Tibial nerve (tissue), 4 donors: ENCODE measurements at regions not wholly inside any gene's neighbourhood (a gene's known extent, or its start where the extent isn't known, plus 50 kb on each side); places are given as distances from the start of the nearest gene placed in this dataset.

Experiments used
- DNase-seq, 2 donors: peaks; one replicate each; pipeline ENCODE4 v3.0.0-alpha.2; 2019; ENCODE audit warnings: low spot score in 2 of 2
- H3K27ac ChIP-seq, 4 donors: fragments of 200-600 bp; sonication (generic) in 3 of 4; one replicate each; pipeline ENCODE4 v1.5.1; 2017 to 2019; ENCODE audit warnings: mild to moderate bottlenecking in 1 of 4
- H3K27me3 ChIP-seq, 2 donors: fragments of 200-600 bp; sonication (generic) in 1 of 2; one replicate each; pipeline versions ENCODE4 v1.5.1 to v1.6.0; 2017 to 2019
- H3K36me3 ChIP-seq, 3 donors: fragments of 200-600 bp; sonication (generic); one replicate each; pipeline ENCODE4 v1.5.1; 2018 to 2019
- H3K4me1 ChIP-seq, 4 donors: fragments of 200-600 bp; sonication (generic) in 3 of 4; one replicate each; pipeline ENCODE4 v1.5.1; 2017 to 2019
- H3K4me3 ChIP-seq, 4 donors: fragments of 200-600 bp; sonication (generic) in 3 of 4; one replicate each; pipeline ENCODE4 v1.5.1; 2017 to 2019; ENCODE audit warnings: mild to moderate bottlenecking in 1 of 4, moderate library complexity in 1 of 4
- H3K9me3 ChIP-seq, 4 donors: fragments of 200-600 bp; sonication (generic) in 3 of 4; one replicate each; pipeline ENCODE4 v1.5.1; 2017 to 2019
- EP300 ChIP-seq, 2 donors: sonication (generic); formaldehyde crosslinking; IDR thresholded peaks; one replicate each; pipeline ENCODE4 v1.6.1; 2017; ENCODE audit warnings: antibody characterized with exemption in 2 of 2, mild to moderate bottlenecking in 1 of 2
- POLR2A ChIP-seq, 2 donors: fragments of 450-650 bp; IDR thresholded peaks; one replicate each; pipeline ENCODE4 v1.6.1; 2017; ENCODE audit warnings: antibody characterized with exemption in 2 of 2, mild to moderate bottlenecking in 2 of 2, moderate library complexity in 2 of 2
- WGBS, 2 donors: methylation state at CpG; one replicate each; pipeline ENCODE4 v1.1.5; 2018; 5-methylcytosine and 5-hydroxymethylcytosine counted together
- TF ChIP-seq, protein P1 (sequence below), 5 experiments: fragments of 200-600 bp in 3 of 5; fragments of 450-650 bp in 2 of 5; sonication (generic) in 3 of 5; IDR thresholded peaks; one replicate each; pipeline ENCODE4 v1.5.1; 2016 to 2019; ENCODE audit warnings: antibody characterized with exemption in 5 of 5, mild to moderate bottlenecking in 3 of 5, moderate library complexity in 2 of 5

DNA sequence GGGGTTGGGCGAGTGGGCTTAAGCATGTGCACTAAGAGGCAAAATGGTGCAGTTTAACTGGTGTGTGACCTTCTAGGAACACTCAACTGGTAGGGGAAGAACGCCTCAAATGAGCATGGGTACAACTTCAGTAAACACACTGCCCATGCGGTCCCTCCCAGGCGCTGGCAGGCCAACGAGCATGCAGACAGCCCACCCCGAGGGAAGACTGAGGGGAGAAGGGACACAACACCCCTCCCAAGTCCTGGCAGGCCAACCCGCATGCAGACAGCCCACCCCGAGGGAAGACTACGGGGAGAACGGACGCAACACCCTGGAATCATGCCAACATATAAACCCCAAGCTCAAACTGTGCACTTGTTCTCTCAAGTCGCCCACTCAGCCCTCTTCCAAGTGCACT is 456.0 kb downstream of the FBXO15 start:
- no peak overlapping the region for H3K4me3 ChIP-seq
- no peaks in the 10 kb centered on the region for H3K36me3 ChIP-seq
- TF ChIP-seq POLR2A (IDR thresholded peaks at IDR 0.05) (no peak), EP300 (IDR thresholded peaks at IDR 0.05) (no peak)
- TF ChIP-seq, protein P1, sequence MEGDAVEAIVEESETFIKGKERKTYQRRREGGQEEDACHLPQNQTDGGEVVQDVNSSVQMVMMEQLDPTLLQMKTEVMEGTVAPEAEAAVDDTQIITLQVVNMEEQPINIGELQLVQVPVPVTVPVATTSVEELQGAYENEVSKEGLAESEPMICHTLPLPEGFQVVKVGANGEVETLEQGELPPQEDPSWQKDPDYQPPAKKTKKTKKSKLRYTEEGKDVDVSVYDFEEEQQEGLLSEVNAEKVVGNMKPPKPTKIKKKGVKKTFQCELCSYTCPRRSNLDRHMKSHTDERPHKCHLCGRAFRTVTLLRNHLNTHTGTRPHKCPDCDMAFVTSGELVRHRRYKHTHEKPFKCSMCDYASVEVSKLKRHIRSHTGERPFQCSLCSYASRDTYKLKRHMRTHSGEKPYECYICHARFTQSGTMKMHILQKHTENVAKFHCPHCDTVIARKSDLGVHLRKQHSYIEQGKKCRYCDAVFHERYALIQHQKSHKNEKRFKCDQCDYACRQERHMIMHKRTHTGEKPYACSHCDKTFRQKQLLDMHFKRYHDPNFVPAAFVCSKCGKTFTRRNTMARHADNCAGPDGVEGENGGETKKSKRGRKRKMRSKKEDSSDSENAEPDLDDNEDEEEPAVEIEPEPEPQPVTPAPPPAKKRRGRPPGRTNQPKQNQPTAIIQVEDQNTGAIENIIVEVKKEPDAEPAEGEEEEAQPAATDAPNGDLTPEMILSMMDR (IDR thresholded peaks at IDR 0.05) = no peak
- no peaks in the 10 kb centered on the region for H3K4me1 ChIP-seq
- no peak for DNase-seq
- 55 to 63% methylated on average over 12 of the region's 12 CpGs for WGBS, 2 donors
- H3K27ac ChIP-seq = no peak overlapping the region
- H3K9me3 ChIP-seq = no peaks in the 10 kb centered on the region
- H3K27me3 ChIP-seq = peaks cover 0 to 6% of the 10 kb centered on the region in 2 donors

DNA sequence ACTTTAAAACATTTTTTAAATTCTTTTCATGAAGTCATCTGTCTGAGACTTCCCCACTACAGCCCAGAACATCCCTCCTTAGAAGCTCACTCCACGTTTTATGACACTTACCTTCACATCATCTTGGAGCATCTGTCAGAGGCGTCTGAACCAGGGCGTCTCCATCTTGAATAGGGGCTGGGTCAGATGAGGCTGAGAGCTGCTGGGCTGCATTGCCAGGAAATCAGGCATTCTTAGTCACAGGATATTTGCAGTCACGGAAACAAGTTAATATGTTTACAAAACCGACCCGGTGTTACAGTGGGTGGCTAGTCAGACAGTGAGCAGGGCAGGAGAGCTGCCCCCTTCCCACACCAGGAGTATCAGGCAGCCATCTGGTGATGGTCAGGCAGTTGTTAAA is 456.5 kb downstream of the FBXO15 start:
- WGBS, 2 donors = 37 to 49% methylated on average over 6 of the region's 6 CpGs
- no peaks in the 10 kb centered on the region for H3K36me3 ChIP-seq
- H3K4me1 ChIP-seq = no peaks in the 10 kb centered on the region
- H3K27me3 ChIP-seq = peaks cover 0 to 6% of the 10 kb centered on the region in 2 donors
- no peak overlapping the region for H3K4me3 ChIP-seq
- H3K9me3 ChIP-seq = no peaks in the 10 kb centered on the region
- TF ChIP-seq, protein P1 (IDR thresholded peaks at IDR 0.05) = no peak
- TF ChIP-seq EP300 (IDR thresholded peaks at IDR 0.05) (no peak), POLR2A (IDR thresholded peaks at IDR 0.05) (no peak)
- DNase-seq = no peak
- no peak overlapping the region for H3K27ac ChIP-seq

DNA sequence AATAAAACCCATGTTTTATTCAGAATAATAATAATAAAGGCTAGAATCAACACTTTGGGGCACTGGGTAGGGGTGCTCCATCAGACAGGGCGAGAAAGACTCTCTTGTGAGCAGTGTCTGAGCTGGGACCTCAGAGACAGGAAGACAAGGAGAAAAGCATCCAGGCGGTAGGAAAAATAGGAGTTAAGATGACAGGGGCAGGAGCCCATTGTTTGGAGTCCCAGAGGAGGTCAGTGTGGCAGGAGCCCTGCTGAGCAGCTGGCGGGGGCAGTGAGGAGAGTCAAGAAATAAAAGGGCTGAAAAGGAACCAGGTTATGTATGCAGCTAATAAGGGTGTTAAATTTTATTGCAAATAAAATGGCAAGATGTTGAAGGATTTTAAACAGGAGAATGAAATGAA is 457.4 kb downstream of the FBXO15 start:
- Histone ChIP-seq H3K4me1 (no peaks in the 10 kb centered on the region), H3K27me3 (peaks cover 0 to 6% of the 10 kb centered on the region in 2 donors), H3K36me3 (no peaks in the 10 kb centered on the region), H3K27ac (no peak overlapping the region), H3K4me3 (no peak overlapping the region), H3K9me3 (no peaks in the 10 kb centered on the region)
- no peak for DNase-seq
- TF ChIP-seq EP300 (IDR thresholded peaks at IDR 0.05) = no peak
- TF ChIP-seq, protein P1 (IDR thresholded peaks at IDR 0.05) = no peak
- TF ChIP-seq POLR2A (IDR thresholded peaks at IDR 0.05) = no peak
- 38 to 50% methylated on average over 3 of the region's 3 CpGs for WGBS, 2 donors

DNA sequence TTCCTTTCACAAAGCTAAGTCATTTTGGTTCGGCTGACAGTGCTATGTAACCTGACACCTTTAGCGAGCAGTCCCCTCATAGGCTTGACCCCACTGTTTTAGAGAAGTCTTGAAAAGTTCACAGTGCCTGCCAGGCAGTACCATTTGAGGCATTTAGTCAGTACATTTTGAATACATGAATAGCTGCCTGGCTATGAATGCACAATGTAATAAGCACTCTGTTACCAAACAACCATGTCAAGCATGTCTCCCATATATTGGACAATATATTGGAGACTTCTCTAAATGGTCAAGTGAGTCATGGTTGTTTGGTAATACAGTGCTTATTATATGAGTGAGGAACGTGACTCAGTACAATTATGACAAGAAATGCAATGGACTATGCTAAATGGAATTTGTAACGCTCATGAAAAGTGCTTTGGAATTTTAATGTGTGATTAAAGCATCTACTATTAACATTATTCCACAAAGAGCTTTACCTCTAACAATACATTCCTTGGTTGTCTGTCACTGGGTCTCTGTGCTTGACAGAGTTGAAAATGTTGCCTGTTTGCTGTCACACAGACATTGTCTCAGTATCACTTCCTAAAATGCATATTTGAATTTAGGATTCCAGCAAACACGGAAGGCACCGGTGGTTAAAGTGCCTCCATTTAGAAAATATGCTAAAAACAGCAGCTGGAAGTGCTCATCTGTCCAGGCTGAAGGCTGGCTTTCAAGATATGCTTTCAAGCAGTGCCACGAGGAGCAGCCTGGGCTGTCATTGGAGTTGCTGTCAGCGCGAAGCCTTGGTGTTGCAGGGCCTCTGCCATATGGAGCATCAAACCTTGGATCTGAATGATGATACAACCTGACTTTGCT is 458.6 kb downstream of the FBXO15 start:
- 36 to 44% methylated on average over 9 of the region's 9 CpGs for WGBS, 2 donors
- no peaks in the 10 kb centered on the region for H3K9me3 ChIP-seq

DNA sequence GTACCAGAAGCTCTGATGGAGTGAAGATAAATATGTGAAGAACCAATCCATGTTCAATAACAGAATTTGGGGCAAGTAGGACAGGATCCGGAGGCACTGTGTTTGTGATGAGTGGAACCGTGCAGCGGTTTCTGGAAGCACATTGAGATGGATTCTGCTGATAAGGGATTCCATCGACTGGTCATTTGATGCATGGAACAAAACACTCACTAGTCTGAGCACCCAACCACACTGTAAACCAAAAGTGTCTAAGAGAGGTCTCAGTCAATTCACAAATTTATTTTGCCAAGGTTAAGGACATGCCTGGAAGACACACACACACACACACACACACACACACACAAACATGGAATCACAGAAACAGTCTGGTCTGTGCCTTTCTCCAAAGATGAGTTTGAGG is 459.5 kb downstream of the FBXO15 start:
- H3K36me3 ChIP-seq = no peaks in the 10 kb centered on the region
- DNase-seq = no peak
- no peak overlapping the region for H3K4me3 ChIP-seq
- TF ChIP-seq EP300 (IDR thresholded peaks at IDR 0.05) = no peak
- TF ChIP-seq POLR2A (IDR thresholded peaks at IDR 0.05) = no peak
- TF ChIP-seq, protein P1 (IDR thresholded peaks at IDR 0.05) = no peak
- no peaks in the 10 kb centered on the region for H3K9me3 ChIP-seq
- no peaks in the 10 kb centered on the region for H3K4me1 ChIP-seq
- no peak overlapping the region for H3K27ac ChIP-seq
- H3K27me3 ChIP-seq = peaks cover 0 to 6% of the 10 kb centered on the region in 2 donors
- WGBS, 2 donors = 92% methylated on average over 4 of the region's 4 CpGs

More for the DNA sequence above, 458.6 kb downstream of the FBXO15 start:
- Histone ChIP-seq H3K4me3 (no peak overlapping the region), H3K27me3 (peaks cover 0 to 6% of the 10 kb centered on the region in 2 donors), H3K36me3 (no peaks in the 10 kb centered on the region), H3K27ac (no peak overlapping the region), H3K4me1 (no peaks in the 10 kb centered on the region)
- no peak for DNase-seq
- no peak for TF ChIP-seq EP300 (IDR thresholded peaks at IDR 0.05)
- no peak for TF ChIP-seq POLR2A (IDR thresholded peaks at IDR 0.05)
- TF ChIP-seq, protein P1 (IDR thresholded peaks at IDR 0.05) = no peak
